ENCODE measurements at regions not wholly inside any gene's neighbourhood (a gene's known extent, or its start where the extent isn't known, plus 50 kb on each side); places are given as distances from the start of the nearest gene placed in this dataset.

- TF ChIP-seq CTCF (conservative IDR thresholded peaks at IDR 0.05) (no peak), EZH2 (IDR thresholded peaks at IDR 0.05; ENCODE audit: low read depth) (no peak)
Observed at GRCh38 chr9:36734737-36735136, 162.0 kb downstream of the MELK start.

Measured in PC-9 (cell line).